GM19324 (cell line): ENCODE measurements at regions not wholly inside any gene's neighbourhood (a gene's known extent, or its start where the extent isn't known, plus 50 kb on each side); places are given as distances from the start of the nearest gene placed in this dataset.
"Not testable (repeated sequence)": the region's sequence is repeated elsewhere in the genome, so short reads cannot be mapped to it uniquely, and the experiment has no call there.

Experiments used
- ATAC-seq: cut with Tn5 transposase; IDR thresholded peaks from one replicate; pipeline ENCODE4 v1.9.1; 2021; ENCODE audit warnings: mild to moderate bottlenecking, moderate library complexity; ENCODE audit not compliant: unreplicated experiment, low FRiP score

- ATAC-seq, result no peak
Measured at GRCh38 chr20:1827510-1827973, 67.7 kb upstream of the SIRPA start.

GRCh38 chr20:1825938-1826445 lies 69.2 kb upstream of the SIRPA start:
- no peak for ATAC-seq

GRCh38 chr20:1825507-1825906 lies 69.7 kb upstream of the SIRPA start:
- no peak for ATAC-seq

GRCh38 chr20:1824834-1825233 lies 70.4 kb upstream of the SIRPA start:
- no peak for ATAC-seq

- no peak for ATAC-seq
Measured at GRCh38 chr20:1824181-1824580, 71.0 kb upstream of the SIRPA start.

- no peak for ATAC-seq
Measured at GRCh38 chr20:1823450-1823844, 71.8 kb upstream of the SIRPA start.

GRCh38 chr20:1822564-1823449 lies 72.4 kb upstream of the SIRPA start:
- no peak for ATAC-seq

- ATAC-seq, result no peak
Measured at GRCh38 chr20:1820138-1821079, 74.8 kb upstream of the SIRPA start.

GRCh38 chr20:1819311-1820137 lies 75.7 kb upstream of the SIRPA start:
- no peak for ATAC-seq

- no peak for ATAC-seq
Measured at GRCh38 chr20:1818895-1819294, 76.3 kb upstream of the SIRPA start.

GRCh38 chr20:1818247-1818840 lies 76.9 kb upstream of the SIRPA start:
- no peak for ATAC-seq

GRCh38 chr20:1817577-1818211 lies 77.5 kb upstream of the SIRPA start:
- no peak for ATAC-seq

GRCh38 chr20:1816384-1817381 lies 78.5 kb upstream of the SIRPA start:
- no peak for ATAC-seq

- ATAC-seq, result no peak
Measured at GRCh38 chr20:1815502-1816085, 79.6 kb upstream of the SIRPA start.

GRCh38 chr20:1814861-1815260 lies 80.3 kb upstream of the SIRPA start:
- not testable (repeated sequence) for ATAC-seq

- ATAC-seq, result no peak
Measured at GRCh38 chr20:1813674-1814635, 81.3 kb upstream of the SIRPA start.

- ATAC-seq, result no peak
Measured at GRCh38 chr20:1813101-1813529, 82.1 kb upstream of the SIRPA start.
